ENCODE measurements at regions not wholly inside any gene's neighbourhood (a gene's known extent, or its start where the extent isn't known, plus 50 kb on each side); places are given as distances from the start of the nearest gene placed in this dataset.

GRCh38 chr17:65477600-65477999, 83.8 kb downstream of the AXIN2 start:
- TF ChIP-seq CTCF (IDR thresholded peaks at IDR 0.05; ENCODE audit: extremely low read depth, missing control alignments): no peak
- DNase-seq (ENCODE audit: low spot score): no peak

GRCh38 chr17:65474660-65475059, 86.8 kb downstream of the AXIN2 start:
- no peak for DNase-seq (ENCODE audit: low spot score)

GRCh38 chr17:65473985-65474384, 87.5 kb downstream of the AXIN2 start:
- no peak for TF ChIP-seq CTCF (IDR thresholded peaks at IDR 0.05; ENCODE audit: extremely low read depth, missing control alignments)
- DNase-seq (ENCODE audit: low spot score): no peak

More at GRCh38 chr17:65474660-65475059, 86.8 kb downstream of the AXIN2 start:
- no peak for TF ChIP-seq CTCF (IDR thresholded peaks at IDR 0.05; ENCODE audit: extremely low read depth, missing control alignments)

- DNase-seq (ENCODE audit: low spot score): no peak
Measured at GRCh38 chr17:65473363-65473762, 88.1 kb downstream of the AXIN2 start.

GRCh38 chr17:65472666-65473309, 88.7 kb downstream of the AXIN2 start:
- DNase-seq (ENCODE audit: low spot score): no peak
- no peak for TF ChIP-seq CTCF (IDR thresholded peaks at IDR 0.05; ENCODE audit: extremely low read depth, missing control alignments)

More at GRCh38 chr17:65473363-65473762, 88.1 kb downstream of the AXIN2 start:
- no peak for TF ChIP-seq CTCF (IDR thresholded peaks at IDR 0.05; ENCODE audit: extremely low read depth, missing control alignments)

GRCh38 chr17:65470783-65471182, 90.7 kb downstream of the AXIN2 start:
- no peak for TF ChIP-seq CTCF (IDR thresholded peaks at IDR 0.05; ENCODE audit: extremely low read depth, missing control alignments)
- no peak for DNase-seq (ENCODE audit: low spot score)

GRCh38 chr17:65468321-65468720, 93.1 kb downstream of the AXIN2 start:
- TF ChIP-seq CTCF (IDR thresholded peaks at IDR 0.05; ENCODE audit: extremely low read depth, missing control alignments): no peak
- no peak for DNase-seq (ENCODE audit: low spot score)

Measured in GM20000 (cell line).